ENCODE measurements at regions not wholly inside any gene's neighbourhood (a gene's known extent, or its start where the extent isn't known, plus 50 kb on each side); places are given as distances from the start of the nearest gene placed in this dataset.
A peak's percentile ranks its signal among the peaks of the same experiment; 100 is the strongest.

DNA sequence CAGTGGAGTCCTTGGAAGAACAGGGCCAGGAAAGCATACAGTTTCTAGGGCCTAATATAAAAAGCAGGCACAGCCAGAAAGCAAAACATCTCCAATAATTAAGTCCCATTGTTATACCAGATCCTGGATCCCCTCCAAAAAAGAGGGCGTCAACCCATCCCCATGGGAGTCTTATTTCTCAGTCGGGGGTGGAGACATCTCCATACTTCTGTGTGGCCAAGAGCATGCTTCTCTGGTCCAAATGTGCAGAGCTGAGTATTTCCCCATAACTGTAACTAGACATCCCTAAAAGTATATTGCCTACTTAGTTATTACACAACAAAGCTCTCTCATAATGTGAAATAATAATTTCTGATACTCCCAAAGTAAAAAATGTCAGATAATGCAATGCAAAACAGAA, 104.2 kb upstream of the SOX13 start:
- TF ChIP-seq CTCF (IDR thresholded peaks at IDR 0.05; ENCODE audit: low read depth, low read length) = no peak
- H3K4me3 ChIP-seq (replicated peaks in 1 of 2; ENCODE audit: low read depth in 2 of 2, low read length in 2 of 2) = no peak overlapping the region
- DNase-seq (ENCODE audit: low read depth in 2 of 2) = peak; percentile 49 to 67

- DNase-seq (ENCODE audit: low read depth in 2 of 2) = no peak
- no peak overlapping the region for H3K4me3 ChIP-seq (replicated peaks in 1 of 2; ENCODE audit: low read depth in 2 of 2, low read length in 2 of 2)
- no peak for TF ChIP-seq CTCF (IDR thresholded peaks at IDR 0.05; ENCODE audit: low read depth, low read length)
Observed at GRCh38 chr1:203969846-203970245, 103.1 kb upstream of the SOX13 start.

DNA sequence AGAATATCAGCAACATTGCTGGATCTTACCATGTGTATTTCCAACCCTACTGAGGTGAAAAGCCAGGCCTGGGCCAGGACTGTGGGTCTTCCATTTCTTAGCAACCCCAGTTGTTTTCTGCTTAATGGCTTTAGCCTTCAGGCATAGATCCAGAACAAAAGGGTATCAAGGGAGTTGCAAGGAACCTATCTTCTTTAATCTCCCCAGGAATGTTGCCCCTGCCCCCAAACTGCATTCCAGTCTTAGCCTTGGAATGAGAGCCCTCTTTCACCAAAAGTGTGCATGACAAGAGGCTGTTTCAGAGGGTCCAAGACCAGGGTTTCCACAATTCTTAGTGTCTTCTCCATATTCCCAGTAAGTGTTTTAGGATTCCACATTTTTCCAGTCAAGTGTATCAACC, 87.9 kb upstream of the SOX13 start:
- TF ChIP-seq CTCF (IDR thresholded peaks at IDR 0.05; ENCODE audit: low read depth, low read length) = no peak
- no peak overlapping the region for H3K4me3 ChIP-seq (replicated peaks in 1 of 2; ENCODE audit: low read depth in 2 of 2, low read length in 2 of 2)
- peak in 1 of 2 donors; percentile 4 for DNase-seq (ENCODE audit: low read depth in 2 of 2)

DNA sequence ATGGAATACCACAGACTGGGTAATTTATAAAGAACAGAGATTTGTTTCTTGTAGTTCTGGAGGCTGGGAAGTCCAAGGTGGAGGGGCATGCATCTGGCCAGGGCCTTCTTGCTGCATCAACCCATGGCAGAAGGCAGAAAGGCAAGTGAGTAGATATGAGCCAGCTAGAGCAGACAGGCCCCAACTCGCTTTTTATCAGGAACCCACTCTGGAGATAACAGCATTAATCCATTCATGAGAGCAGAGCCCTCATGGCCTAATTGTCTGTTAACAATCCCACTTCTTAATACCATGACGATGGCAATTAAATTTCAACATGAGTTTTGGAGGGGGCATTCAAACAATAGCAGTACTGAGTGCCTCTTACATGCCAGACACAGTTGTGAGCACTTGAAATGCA, 87.2 kb upstream of the SOX13 start:
- DNase-seq (ENCODE audit: low read depth in 2 of 2) = no peak
- TF ChIP-seq CTCF (IDR thresholded peaks at IDR 0.05; ENCODE audit: low read depth, low read length) = no peak
- no peak overlapping the region for H3K4me3 ChIP-seq (replicated peaks in 1 of 2; ENCODE audit: low read depth in 2 of 2, low read length in 2 of 2)

- no peak for TF ChIP-seq CTCF (IDR thresholded peaks at IDR 0.05; ENCODE audit: low read depth, low read length)
- no peak for DNase-seq (ENCODE audit: low read depth in 2 of 2)
Observed at GRCh38 chr1:203986887-203987461, 85.9 kb upstream of the SOX13 start.

DNA sequence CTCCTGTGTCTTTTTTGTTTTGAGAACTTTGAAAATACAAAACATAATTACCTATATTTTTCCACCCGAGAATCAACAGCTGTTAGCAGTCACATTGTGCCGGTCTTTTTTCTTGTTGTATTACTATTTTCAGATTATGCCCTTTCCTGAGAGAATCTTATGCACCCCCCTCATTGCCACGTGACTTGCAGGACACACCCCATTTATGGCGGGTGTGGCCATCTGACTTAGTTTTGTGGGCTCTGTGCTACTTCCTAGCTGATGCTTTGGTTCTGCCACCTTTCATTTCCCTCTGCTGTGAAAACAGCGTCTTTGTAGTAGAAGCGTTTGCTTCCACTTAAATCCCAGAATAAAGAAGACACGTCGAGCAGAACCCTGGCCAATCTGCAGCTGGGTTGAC, 82.8 kb upstream of the SOX13 start:
- TF ChIP-seq CTCF (IDR thresholded peaks at IDR 0.05; ENCODE audit: low read depth, low read length) = no peak
- no peak overlapping the region for H3K4me3 ChIP-seq (replicated peaks in 1 of 2; ENCODE audit: low read depth in 2 of 2, low read length in 2 of 2)
- no peak for DNase-seq (ENCODE audit: low read depth in 2 of 2)

More at GRCh38 chr1:203986887-203987461, 85.9 kb upstream of the SOX13 start:
- no peak overlapping the region for H3K4me3 ChIP-seq (replicated peaks in 1 of 2; ENCODE audit: low read depth in 2 of 2, low read length in 2 of 2)

DNA sequence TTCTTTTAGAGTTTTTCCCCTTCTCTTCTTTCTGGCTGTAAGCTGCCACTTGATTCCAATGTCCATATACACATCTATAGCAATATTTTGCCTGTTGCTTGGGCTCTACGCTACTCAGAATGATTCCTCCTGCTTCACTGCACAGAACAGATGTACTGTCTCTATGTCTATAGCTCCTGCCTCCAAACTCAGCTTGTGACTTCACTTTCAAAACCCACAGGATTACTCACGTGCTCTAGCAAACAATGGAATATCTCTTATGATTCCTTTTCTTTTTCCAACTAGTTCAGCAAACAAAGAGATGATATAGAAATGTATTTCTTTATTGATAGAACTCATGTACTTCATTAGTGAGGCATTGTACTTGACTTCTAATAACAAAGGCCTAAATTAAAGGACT, 80.5 kb upstream of the SOX13 start:
- peak; percentile 21 to 59 for DNase-seq (ENCODE audit: low read depth in 2 of 2)
- TF ChIP-seq CTCF (IDR thresholded peaks at IDR 0.05; ENCODE audit: low read depth, low read length) = no peak
- H3K4me3 ChIP-seq (replicated peaks in 1 of 2; ENCODE audit: low read depth in 2 of 2, low read length in 2 of 2) = no peak overlapping the region

Measured in cardiac fibroblast (primary cell).